Astrocyte of the cerebellum (primary cell): ENCODE measurements at regions not wholly inside any gene's neighbourhood (a gene's known extent, or its start where the extent isn't known, plus 50 kb on each side); places are given as distances from the start of the nearest gene placed in this dataset.
A peak's percentile ranks its signal among the peaks of the same experiment; 100 is the strongest.

ENCODE experiments used
- DNase-seq: peaks from one replicate; pipeline ENCODE4 v3.0.0-alpha.2; 2011; ENCODE audit warnings: low read depth
- H3K4me3 ChIP-seq: 2 replicates; pipeline ENCODE4 v1.5.1; 2011; ENCODE audit warnings: mild to moderate bottlenecking, low read depth, low read length, moderate library complexity
- CTCF ChIP-seq: IDR thresholded peaks from 2 replicates; pipeline ENCODE4 v1.5.1; 2012; ENCODE audit warnings: low read length, low read depth, moderate library complexity, mild to moderate bottlenecking; ENCODE audit errors: missing control alignments
- in situ Hi-C: cut with HindIII; loops from 2 replicates; pipeline ENCODE4 v1.10.0; 2017; ENCODE audit warnings: low sequenced_read_pairs

- no peak for TF ChIP-seq CTCF
- in situ Hi-C loops: no loop called here
- no peak overlapping the region for H3K4me3 ChIP-seq
- no peak for DNase-seq
Measured at GRCh38 chr18:39480494-39481195, 1915.0 kb upstream of the CELF4 start.

GRCh38 chr18:39464006-39464405, 1898.4 kb upstream of the CELF4 start:
- TF ChIP-seq CTCF: no peak
- in situ Hi-C loops: no loop called here
- DNase-seq: no peak
- H3K4me3 ChIP-seq: no peak overlapping the region

- H3K4me3 ChIP-seq: no peak overlapping the region
- TF ChIP-seq CTCF: no peak
- in situ Hi-C loops: no loop called here
- DNase-seq: no peak
Measured at GRCh38 chr18:39462436-39462835, 1896.8 kb upstream of the CELF4 start.

GRCh38 chr18:39460136-39460535, 1894.5 kb upstream of the CELF4 start:
- in situ Hi-C loops: no loop called here
- TF ChIP-seq CTCF: no peak
- H3K4me3 ChIP-seq: no peak overlapping the region
- DNase-seq: peak; percentile 20

GRCh38 chr18:39455285-39455684, 1889.7 kb upstream of the CELF4 start:
- no peak for DNase-seq

GRCh38 chr18:39454866-39455265, 1889.3 kb upstream of the CELF4 start:
- DNase-seq: no peak
- TF ChIP-seq CTCF: no peak
- in situ Hi-C loops: no loop called here
- no peak overlapping the region for H3K4me3 ChIP-seq

More at GRCh38 chr18:39455285-39455684, 1889.7 kb upstream of the CELF4 start:
- TF ChIP-seq CTCF: no peak
- no peak overlapping the region for H3K4me3 ChIP-seq
- in situ Hi-C loops: no loop called here
